IPS-15b (cell line): ENCODE measurements at regions not wholly inside any gene's neighbourhood (a gene's known extent, or its start where the extent isn't known, plus 50 kb on each side); places are given as distances from the start of the nearest gene placed in this dataset.

Source experiments
- H3K27me3 ChIP-seq: one replicate; pipeline ENCODE4 v1.6.1; 2013; ENCODE audit warnings: low read length; ENCODE audit not compliant: control insufficient read depth, insufficient read depth
- H3K36me3 ChIP-seq: one replicate; pipeline ENCODE4 v1.6.1; 2013; ENCODE audit warnings: low read length; ENCODE audit not compliant: control insufficient read depth, insufficient read depth
- H3K4me1 ChIP-seq: one replicate; pipeline ENCODE4 v1.6.1; 2013; ENCODE audit warnings: mild to moderate bottlenecking, low read length; ENCODE audit not compliant: control insufficient read depth, insufficient read depth
- H3K4me3 ChIP-seq: one replicate; pipeline ENCODE4 v1.5.1; 2013; ENCODE audit warnings: low read depth, low read length
- H3K9ac ChIP-seq: one replicate; pipeline ENCODE4 v1.6.1; 2013; ENCODE audit warnings: low read depth, mild to moderate bottlenecking, low read length
- H3K9me3 ChIP-seq: one replicate; pipeline ENCODE4 v1.6.1; 2013; ENCODE audit warnings: mild to moderate bottlenecking, low read length; ENCODE audit not compliant: control insufficient read depth, insufficient read depth

DNA sequence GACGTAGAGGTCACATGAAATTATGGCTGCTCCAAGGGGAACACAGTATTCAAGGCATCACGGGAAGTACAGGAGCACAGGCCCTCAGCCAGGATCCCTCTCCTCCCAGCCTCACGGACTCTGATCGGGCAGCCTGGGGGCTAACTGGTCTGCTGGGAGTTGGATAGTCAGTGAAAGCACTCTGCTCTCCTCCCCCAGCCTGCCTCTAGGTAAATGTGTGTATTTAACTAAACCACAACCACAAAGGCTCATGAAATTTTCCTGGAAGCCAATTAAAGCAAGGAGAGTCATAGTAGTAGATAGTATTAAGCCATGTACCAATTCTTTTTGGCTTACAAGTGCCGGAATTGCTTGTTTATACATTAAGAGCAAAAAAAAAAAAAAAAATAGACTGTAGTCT, 254.3 kb downstream of the MSRB3 start:
- Histone ChIP-seq H3K4me1 (peaks cover 12% of the 10 kb centered on the region), H3K27me3 (no peaks in the 10 kb centered on the region), H3K4me3 (no peak overlapping the region), H3K9ac (no peak overlapping the region), H3K9me3 (no peaks in the 10 kb centered on the region), H3K36me3 (no peaks in the 10 kb centered on the region)

DNA sequence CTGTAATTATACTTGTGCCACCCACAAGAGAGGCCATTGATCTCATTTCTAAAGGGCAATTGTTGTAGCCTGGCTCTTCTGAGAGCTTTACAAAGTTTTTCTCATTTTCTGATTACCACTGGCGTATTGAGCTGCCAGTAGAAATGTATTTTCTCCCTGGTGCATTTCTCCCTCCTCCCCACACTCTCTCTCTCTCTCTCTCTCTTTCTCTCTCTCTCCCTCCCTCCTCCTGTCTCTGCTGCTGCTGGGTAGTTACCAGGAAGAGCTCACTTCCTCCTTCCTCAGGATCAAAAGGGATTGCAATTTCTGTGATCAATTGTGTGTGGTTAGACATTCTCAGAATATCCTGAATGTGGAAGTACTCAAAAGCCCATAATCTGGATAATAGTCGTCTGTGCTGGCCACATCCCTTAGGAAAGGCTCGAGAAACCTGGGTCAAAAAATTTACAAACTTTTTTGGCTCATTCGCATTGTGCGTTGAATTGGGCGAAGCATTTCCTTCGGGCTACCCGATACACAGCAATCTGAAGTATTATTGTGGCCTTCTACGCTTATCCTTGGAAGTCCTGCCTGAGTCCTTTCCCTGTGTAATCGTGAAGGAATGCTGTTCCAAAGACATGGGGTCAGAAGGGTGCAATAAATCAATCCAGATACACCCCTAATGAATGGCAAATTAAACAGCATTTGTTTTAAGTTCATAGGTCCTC, 254.8 kb downstream of the MSRB3 start:
- H3K4me3 ChIP-seq: no peak overlapping the region
- H3K9ac ChIP-seq: no peak overlapping the region
- no peaks in the 10 kb centered on the region for H3K9me3 ChIP-seq
- H3K4me1 ChIP-seq: peaks cover 12% of the 10 kb centered on the region
- no peaks in the 10 kb centered on the region for H3K27me3 ChIP-seq
- H3K36me3 ChIP-seq: no peaks in the 10 kb centered on the region

DNA sequence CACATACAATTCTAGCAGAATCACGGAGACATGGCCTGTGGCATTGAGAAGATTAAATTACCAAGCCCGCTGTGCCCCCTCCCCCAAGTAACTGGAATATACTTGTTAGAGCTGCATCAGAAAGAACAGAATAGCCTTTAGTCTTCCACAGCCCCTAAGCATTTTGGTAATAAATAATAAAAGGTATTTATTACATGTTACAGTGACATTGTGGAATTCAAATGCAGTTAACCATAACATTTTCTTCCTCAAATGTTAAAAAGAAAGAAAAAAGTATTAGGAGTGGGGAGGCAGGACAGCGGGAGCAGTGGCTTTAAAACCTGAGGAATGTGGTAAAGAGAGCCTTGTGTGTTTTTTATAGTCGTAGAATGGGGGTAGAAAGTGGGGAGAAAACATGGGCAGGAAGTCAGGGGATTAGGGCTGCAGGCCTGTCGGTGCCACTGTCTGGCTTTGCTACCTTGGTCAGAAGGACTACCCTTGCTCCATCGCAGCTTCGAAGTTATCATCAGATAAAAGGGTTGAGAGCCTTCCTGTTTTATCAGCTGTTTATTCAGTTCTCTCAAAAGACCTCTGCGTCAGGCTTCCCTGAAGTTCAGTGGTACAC, 255.9 kb downstream of the MSRB3 start:
- Histone ChIP-seq H3K36me3 (no peaks in the 10 kb centered on the region), H3K9ac (no peak overlapping the region), H3K4me1 (peaks cover 12% of the 10 kb centered on the region), H3K9me3 (no peaks in the 10 kb centered on the region), H3K27me3 (no peaks in the 10 kb centered on the region), H3K4me3 (no peak overlapping the region)

DNA sequence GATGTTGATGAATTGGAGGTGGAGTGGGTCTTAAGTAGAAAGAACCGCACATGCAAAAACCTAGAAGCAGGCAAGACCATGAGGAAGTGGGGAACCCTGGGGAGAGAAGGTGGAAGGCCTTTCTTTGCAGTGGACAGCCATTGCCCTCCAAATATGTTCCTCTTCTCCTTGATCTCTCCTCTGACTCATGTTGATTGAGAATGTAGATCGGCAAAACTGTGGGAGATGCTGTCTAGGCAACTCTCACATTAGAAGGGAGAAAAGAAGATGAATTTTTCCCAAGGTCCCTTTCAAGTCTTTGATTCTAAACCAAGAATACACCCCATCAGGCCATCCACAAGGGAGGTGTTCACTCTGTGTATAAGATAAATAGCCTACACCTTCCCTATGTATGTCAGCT, 257.5 kb downstream of the MSRB3 start:
- Histone ChIP-seq H3K4me3 (no peak overlapping the region), H3K27me3 (no peaks in the 10 kb centered on the region), H3K9me3 (peaks cover 7% of the 10 kb centered on the region), H3K9ac (no peak overlapping the region), H3K4me1 (peaks cover 12% of the 10 kb centered on the region), H3K36me3 (no peaks in the 10 kb centered on the region)

DNA sequence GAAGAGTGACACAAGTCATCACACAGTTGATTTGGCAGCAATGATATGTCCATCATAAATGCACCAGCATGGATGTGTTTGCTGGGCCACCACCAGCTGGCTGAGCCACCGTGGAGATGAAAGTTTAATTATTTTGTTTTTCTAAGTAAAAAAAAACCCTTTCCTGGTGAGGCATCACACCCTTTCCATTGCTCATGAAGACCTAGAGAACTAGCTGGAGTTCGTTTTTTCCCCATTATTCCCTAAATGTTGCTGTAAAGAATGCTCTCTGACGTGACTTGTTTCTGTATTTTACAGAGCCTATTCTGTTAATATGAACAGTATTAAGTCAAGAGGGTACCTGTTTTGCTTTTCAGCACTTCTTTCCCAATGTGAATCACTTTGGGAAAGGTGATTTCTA, 257.9 kb downstream of the MSRB3 start:
- Histone ChIP-seq H3K9me3 (peaks cover 7% of the 10 kb centered on the region), H3K4me3 (no peak overlapping the region), H3K27me3 (no peaks in the 10 kb centered on the region), H3K9ac (no peak overlapping the region), H3K4me1 (peaks cover 12% of the 10 kb centered on the region), H3K36me3 (no peaks in the 10 kb centered on the region)

DNA sequence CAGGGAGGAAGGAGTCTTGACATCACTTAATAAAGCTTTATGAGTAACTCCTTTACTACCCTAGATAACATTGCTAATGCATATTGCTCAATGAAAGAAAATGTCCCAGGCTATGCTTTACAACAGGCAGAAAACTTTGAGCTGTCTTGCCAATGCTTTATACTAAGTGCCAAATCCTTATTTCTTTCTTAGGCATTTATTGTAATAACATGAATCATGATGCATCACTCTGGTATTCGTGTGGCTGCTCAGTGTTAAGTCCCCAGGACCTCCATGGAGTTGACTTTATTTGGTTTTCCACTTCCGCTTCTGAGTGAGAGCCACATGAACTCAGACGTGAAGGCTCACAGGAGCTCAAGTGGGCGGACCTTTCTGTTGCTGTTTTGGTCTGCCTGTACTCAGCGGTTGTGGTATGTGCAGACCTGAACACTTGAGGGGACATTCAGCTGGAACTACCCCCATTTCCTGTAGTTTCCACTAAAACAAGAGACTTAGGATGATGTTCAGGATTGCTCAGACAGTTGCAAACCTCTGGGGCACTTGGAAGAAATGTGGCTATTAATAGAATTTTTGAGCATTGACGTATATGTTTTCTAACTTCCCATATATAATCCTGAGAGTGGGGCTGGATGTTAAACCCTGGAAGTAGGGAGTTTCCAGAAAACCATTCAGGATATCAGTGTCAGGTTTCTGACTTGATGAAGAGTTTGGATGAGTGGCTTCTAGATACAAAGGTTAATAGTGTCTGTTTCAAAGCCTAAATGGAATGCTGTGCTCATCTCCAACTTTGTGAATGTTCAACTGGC, 258.6 kb downstream of the MSRB3 start:
- H3K4me3 ChIP-seq: no peak overlapping the region
- no peaks in the 10 kb centered on the region for H3K27me3 ChIP-seq
- peaks cover 12% of the 10 kb centered on the region for H3K4me1 ChIP-seq
- H3K9me3 ChIP-seq: peaks cover 7% of the 10 kb centered on the region
- H3K36me3 ChIP-seq: no peaks in the 10 kb centered on the region
- H3K9ac ChIP-seq: no peak overlapping the region

DNA sequence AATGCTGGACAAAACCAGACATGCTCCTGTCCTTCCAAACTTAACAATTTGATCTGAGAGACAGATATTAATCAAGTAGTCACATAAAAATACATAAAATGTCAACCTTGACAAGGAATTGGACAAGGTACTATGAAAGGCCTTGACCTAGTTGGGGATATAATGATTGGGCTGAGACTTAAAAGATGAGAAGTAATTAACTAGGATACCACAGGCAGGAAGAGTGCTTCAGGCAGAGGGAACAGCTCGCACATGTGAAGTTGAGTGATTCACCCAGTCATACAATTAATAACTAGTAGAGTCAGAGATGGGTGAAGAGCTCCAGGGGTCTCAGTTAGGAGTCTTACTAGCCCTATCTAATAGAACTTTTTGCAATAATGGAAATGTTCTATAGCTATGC, 259.5 kb downstream of the MSRB3 start:
- Histone ChIP-seq H3K36me3 (no peaks in the 10 kb centered on the region), H3K4me3 (no peak overlapping the region), H3K27me3 (no peaks in the 10 kb centered on the region), H3K4me1 (peaks cover 12% of the 10 kb centered on the region), H3K9me3 (peaks cover 7% of the 10 kb centered on the region), H3K9ac (no peak overlapping the region)

DNA sequence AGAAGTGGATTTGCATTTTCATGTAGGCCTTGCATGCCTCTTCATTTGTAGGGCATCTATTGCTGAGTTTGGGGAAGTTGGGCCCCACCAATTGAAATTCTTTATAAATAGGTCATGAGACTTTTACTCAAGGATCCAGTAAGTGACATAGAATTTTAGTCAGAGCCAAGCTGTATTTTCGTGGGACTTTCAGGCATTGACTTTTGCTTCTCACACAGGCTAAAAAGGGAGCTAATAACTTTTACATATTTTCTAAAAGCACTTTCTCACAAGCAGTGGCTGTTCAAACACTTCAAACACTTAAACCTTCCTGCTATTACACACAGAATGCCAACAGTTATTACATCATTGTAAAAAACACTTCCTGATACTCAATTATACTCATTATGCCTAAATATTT, 260.5 kb downstream of the MSRB3 start:
- H3K4me1 ChIP-seq: peaks cover 2% of the 10 kb centered on the region
- no peak overlapping the region for H3K4me3 ChIP-seq
- H3K36me3 ChIP-seq: no peaks in the 10 kb centered on the region
- no peak overlapping the region for H3K9ac ChIP-seq
- H3K27me3 ChIP-seq: no peaks in the 10 kb centered on the region
- peaks cover 7% of the 10 kb centered on the region for H3K9me3 ChIP-seq

DNA sequence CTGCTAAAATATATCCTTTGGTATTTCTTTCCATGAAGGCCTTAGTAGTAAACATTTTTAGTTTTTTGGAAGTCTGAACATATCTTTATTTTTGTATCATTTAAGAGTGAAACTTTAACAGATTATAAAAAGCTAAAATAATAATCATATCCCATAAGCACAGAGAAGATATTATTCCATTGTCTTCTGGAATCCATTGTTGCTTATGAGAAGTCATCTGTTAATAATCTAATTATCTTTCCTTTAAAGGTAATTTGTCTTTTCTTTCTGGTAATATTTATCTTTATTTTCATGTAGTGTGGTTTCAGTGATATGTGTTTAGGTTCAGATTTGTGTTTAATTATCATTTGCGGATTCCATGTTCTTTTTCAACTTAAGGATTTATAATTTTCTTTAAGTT, 261.7 kb downstream of the MSRB3 start:
- Histone ChIP-seq H3K4me1 (no peaks in the 10 kb centered on the region), H3K9ac (no peak overlapping the region), H3K36me3 (no peaks in the 10 kb centered on the region), H3K9me3 (peaks cover 7% of the 10 kb centered on the region), H3K27me3 (no peaks in the 10 kb centered on the region), H3K4me3 (no peak overlapping the region)

DNA sequence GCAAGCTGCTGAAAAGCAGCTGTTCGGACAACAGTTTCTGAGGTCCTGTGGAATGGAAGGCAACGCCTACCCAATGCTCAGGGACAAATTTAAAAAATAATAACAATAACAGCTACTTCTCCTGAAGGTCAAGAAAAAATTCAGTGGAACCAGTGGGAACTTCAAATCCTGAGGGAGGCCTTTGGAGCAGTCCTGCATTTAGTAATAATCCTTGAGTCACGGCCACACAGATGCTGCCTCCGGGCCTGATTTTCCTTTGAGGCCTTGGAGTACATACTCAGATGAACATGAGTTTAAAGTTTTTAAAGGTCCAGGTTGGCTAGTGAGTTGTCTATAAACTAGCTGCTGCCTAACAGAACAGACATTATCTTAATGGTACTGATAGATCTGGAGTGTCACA, 268.0 kb downstream of the MSRB3 start:
- no peaks in the 10 kb centered on the region for H3K36me3 ChIP-seq
- H3K9me3 ChIP-seq: no peaks in the 10 kb centered on the region
- no peaks in the 10 kb centered on the region for H3K4me1 ChIP-seq
- no peak overlapping the region for H3K9ac ChIP-seq
- H3K4me3 ChIP-seq: no peak overlapping the region
- H3K27me3 ChIP-seq: no peaks in the 10 kb centered on the region

DNA sequence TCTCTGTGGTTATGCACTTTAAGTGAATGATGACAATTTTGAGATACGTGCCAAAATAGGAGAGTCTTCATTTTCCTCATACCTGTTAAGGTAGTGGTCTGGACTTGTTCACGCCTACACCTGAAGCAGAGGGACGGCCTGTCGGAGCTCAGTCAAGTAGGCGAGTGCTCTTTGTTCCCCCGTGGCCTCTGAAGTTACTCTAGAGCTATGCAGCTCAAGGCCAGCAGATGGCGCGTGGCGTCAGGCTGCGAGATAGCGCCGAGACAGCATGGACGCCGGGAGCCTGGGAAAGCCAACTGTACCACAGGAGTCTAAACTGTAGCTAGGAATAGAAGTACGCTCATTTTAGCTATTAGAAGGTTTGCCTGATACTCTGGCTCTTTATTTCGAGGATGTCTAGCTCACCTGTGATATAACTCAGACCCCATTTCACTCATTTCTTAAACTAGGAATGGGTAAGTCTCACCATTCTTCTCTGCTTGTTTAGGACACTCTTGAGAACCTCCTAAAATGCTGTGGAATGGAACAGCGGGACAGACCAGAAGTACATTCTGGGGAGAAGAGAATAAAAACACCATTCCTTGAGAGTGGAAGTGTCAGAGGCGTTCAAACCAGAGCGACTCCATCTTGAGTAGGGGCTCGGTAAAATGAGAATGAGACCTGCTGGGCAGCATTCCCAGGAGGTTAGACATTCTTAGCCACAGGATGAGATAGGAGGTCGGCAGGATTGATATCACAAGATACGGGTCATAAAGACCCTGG, 267.4 kb upstream of the HMGA2 start:
- Histone ChIP-seq H3K9me3 (no peaks in the 10 kb centered on the region), H3K9ac (no peak overlapping the region), H3K36me3 (no peaks in the 10 kb centered on the region), H3K27me3 (peaks cover 2% of the 10 kb centered on the region), H3K4me3 (no peak overlapping the region), H3K4me1 (no peaks in the 10 kb centered on the region)
